Activated T-cell treated with anti-CD3 and anti-CD28 coated beads, Interleukin-2, amount 50 U/mL, for 4 hours (primary cell): ENCODE measurements at regions not wholly inside any gene's neighbourhood (a gene's known extent, or its start where the extent isn't known, plus 50 kb on each side); places are given as distances from the start of the nearest gene placed in this dataset.
"Not testable (repeated sequence)": the region's sequence is repeated elsewhere in the genome, so short reads cannot be mapped to it uniquely, and the experiment has no call there.

ENCODE experiments used
- ATAC-seq, 2 donors: fragments of 200-7000 bp; cut with Tn5 transposase; one replicate each; pipeline ENCODE4 v1.10.0; 2021
- DNase-seq: peaks from one replicate; pipeline ENCODE4 v3.0.0-alpha.2; 2020
- H3K27me3 Mint-ChIP-seq: one replicate; pipeline ENCODE4 v1.8.0; 2021; ENCODE audit warnings: low read depth, mixed read lengths
- H3K36me3 Mint-ChIP-seq: one replicate; pipeline ENCODE4 v1.8.0; 2022; ENCODE audit warnings: mixed read lengths; ENCODE audit not compliant: insufficient read depth
- H3K4me1 Mint-ChIP-seq: one replicate; pipeline ENCODE4 v1.8.0; 2021; ENCODE audit warnings: low read depth, mixed read lengths
- H3K4me3 Mint-ChIP-seq: one replicate; pipeline ENCODE4 v1.8.0; 2021; ENCODE audit warnings: mild to moderate bottlenecking, moderate library complexity, mixed read lengths
- H3K9me3 Mint-ChIP-seq: one replicate; pipeline ENCODE4 v1.8.0; 2021; ENCODE audit warnings: mixed read lengths

DNA sequence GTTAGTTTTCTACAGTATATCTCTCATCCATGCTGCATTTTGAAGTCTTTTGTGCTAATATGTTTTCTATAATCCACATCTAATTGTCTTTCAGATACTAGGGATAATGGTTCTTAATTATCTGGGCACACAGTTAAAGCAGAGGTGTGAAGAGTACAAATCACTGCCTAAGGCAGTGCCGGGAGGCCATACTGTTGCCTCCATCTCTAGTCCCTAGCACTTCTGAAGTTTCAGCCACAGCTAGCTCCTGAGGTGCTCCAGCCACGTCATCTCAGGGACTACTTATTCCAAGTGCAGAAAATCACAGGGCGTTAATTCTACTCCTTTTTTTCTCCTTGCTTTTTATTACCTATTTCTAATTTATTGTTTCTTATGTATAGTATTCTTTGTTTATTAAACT is 760.0 kb upstream of the FAM174A start:
- ATAC-seq: no peak
- Mint-ChIP-seq H3K27me3 (no peaks in the 10 kb centered on the region), H3K4me1 (no peaks in the 10 kb centered on the region), H3K9me3 (no peaks in the 10 kb centered on the region), H3K4me3 (no peak overlapping the region), H3K36me3 (no peaks in the 10 kb centered on the region)
- DNase-seq: no peak

DNA sequence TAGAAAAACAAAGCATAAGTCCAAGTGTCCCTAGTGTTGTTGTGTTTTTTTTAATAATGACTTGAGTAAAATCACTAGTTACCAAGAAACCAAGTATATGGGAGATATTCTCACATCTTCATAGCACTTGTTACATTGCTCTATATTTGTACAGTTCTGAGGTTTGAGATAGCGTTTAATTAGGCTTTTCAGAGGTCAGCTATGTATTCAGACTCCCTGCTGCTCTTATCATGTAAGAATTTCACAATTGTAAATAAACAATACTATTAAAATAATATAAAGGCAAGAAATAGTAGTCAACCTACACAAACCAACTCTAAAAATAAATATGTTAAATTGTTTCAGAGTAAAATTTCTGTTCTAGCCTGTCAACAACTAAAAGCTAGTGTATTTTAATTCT is 761.9 kb upstream of the FAM174A start:
- H3K4me3 Mint-ChIP-seq: no peak overlapping the region
- no peak for DNase-seq
- peaks cover 4% of the 10 kb centered on the region for H3K9me3 Mint-ChIP-seq
- no peaks in the 10 kb centered on the region for H3K4me1 Mint-ChIP-seq
- H3K27me3 Mint-ChIP-seq: no peaks in the 10 kb centered on the region
- no peak for ATAC-seq
- no peaks in the 10 kb centered on the region for H3K36me3 Mint-ChIP-seq

- Mint-ChIP-seq H3K4me3 (no peak overlapping the region), H3K9me3 (peaks cover 4% of the 10 kb centered on the region), H3K36me3 (no peaks in the 10 kb centered on the region), H3K4me1 (no peaks in the 10 kb centered on the region), H3K27me3 (no peaks in the 10 kb centered on the region)
- ATAC-seq: no peak
- DNase-seq: no peak
Measured at GRCh38 chr5:99771296-99771695, 763.9 kb upstream of the FAM174A start.

GRCh38 chr5:99765011-99765410 is 770.2 kb upstream of the FAM174A start:
- DNase-seq: no peak
- H3K4me1 Mint-ChIP-seq: no peaks in the 10 kb centered on the region
- no peaks in the 10 kb centered on the region for H3K27me3 Mint-ChIP-seq
- no peaks in the 10 kb centered on the region for H3K36me3 Mint-ChIP-seq
- H3K4me3 Mint-ChIP-seq: no peak overlapping the region
- peaks cover 8% of the 10 kb centered on the region for H3K9me3 Mint-ChIP-seq
- no peak for ATAC-seq

- no peak overlapping the region for H3K4me3 Mint-ChIP-seq
- peaks cover 4% of the 10 kb centered on the region for H3K9me3 Mint-ChIP-seq
- ATAC-seq (no peak), DNase-seq (no peak)
- H3K27me3 Mint-ChIP-seq: no peaks in the 10 kb centered on the region
- H3K36me3 Mint-ChIP-seq: no peaks in the 10 kb centered on the region
- no peaks in the 10 kb centered on the region for H3K4me1 Mint-ChIP-seq
Measured at GRCh38 chr5:99763021-99763774, 772.0 kb upstream of the FAM174A start.

DNA sequence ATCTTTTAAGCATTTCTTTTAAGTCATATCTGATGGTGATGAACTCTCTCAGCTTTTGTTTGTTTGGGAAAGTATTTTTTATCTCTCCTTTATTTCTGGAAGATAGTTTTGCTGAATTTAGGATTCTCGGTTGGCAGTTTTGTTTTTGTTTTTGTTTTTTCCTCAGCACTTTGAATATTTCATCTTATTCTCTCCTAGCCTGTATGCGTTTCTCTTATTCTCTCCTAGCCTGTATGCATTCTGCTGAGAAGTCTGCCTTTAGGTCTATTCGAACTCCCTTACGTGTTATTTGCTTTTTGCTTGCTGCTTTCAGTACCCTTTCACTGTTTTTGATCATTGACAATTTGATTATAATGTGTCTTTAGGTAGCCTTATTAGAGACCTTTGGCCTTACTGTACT is 787.8 kb upstream of the FAM174A start:
- no peak for DNase-seq
- Mint-ChIP-seq H3K27me3 (no peaks in the 10 kb centered on the region), H3K9me3 (peaks cover 12% of the 10 kb centered on the region), H3K4me3 (no peak overlapping the region), H3K4me1 (no peaks in the 10 kb centered on the region), H3K36me3 (no peaks in the 10 kb centered on the region)
- ATAC-seq: no peak

GRCh38 chr5:99733146-99733545 is 802.0 kb upstream of the FAM174A start:
- not testable (repeated sequence) for H3K4me1 Mint-ChIP-seq, H3K36me3 Mint-ChIP-seq, DNase-seq, ATAC-seq, H3K9me3 Mint-ChIP-seq, H3K27me3 Mint-ChIP-seq, H3K4me3 Mint-ChIP-seq

DNA sequence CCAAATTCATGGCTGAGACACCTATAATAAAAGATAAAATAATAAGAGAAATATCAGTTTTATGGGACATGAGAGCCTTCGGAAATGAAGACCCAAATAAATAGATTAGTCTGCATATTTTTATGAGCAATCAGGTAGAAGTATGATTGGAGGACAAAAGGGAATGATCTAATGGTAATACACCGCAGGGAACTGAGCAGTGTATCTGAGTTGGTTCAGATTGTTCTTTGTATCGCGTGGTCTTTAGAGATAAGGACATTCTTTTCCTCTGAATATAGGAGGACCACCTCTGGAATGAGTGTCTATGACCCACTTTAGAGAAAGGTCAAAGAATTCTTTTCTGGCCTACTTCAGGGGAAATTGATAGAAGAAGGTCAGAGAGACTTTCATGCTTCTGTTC is 801.8 kb upstream of the CHD1 start:
- H3K9me3 Mint-ChIP-seq, ATAC-seq, H3K36me3 Mint-ChIP-seq, H3K4me3 Mint-ChIP-seq, DNase-seq, H3K4me1 Mint-ChIP-seq, H3K27me3 Mint-ChIP-seq: not testable (repeated sequence)

- Mint-ChIP-seq H3K4me3 (no peak overlapping the region), H3K36me3 (no peaks in the 10 kb centered on the region), H3K27me3 (no peaks in the 10 kb centered on the region), H3K4me1 (no peaks in the 10 kb centered on the region), H3K9me3 (peaks cover 3% of the 10 kb centered on the region)
- no peak for DNase-seq
- ATAC-seq: no peak
Measured at GRCh38 chr5:99724732-99725290, 796.0 kb upstream of the CHD1 start.

- H3K9me3 Mint-ChIP-seq: peaks cover 3% of the 10 kb centered on the region
- no peaks in the 10 kb centered on the region for H3K27me3 Mint-ChIP-seq
- no peak for ATAC-seq
- H3K36me3 Mint-ChIP-seq: no peaks in the 10 kb centered on the region
- DNase-seq: no peak
- no peaks in the 10 kb centered on the region for H3K4me1 Mint-ChIP-seq
- H3K4me3 Mint-ChIP-seq: no peak overlapping the region
Measured at GRCh38 chr5:99721506-99721905, 792.7 kb upstream of the CHD1 start.

- Mint-ChIP-seq H3K9me3 (no peaks in the 10 kb centered on the region), H3K36me3 (no peaks in the 10 kb centered on the region), H3K4me1 (no peaks in the 10 kb centered on the region), H3K4me3 (no peak overlapping the region), H3K27me3 (no peaks in the 10 kb centered on the region)
- DNase-seq (no peak), ATAC-seq (no peak)
Measured at GRCh38 chr5:99715921-99716320, 787.1 kb upstream of the CHD1 start.

DNA sequence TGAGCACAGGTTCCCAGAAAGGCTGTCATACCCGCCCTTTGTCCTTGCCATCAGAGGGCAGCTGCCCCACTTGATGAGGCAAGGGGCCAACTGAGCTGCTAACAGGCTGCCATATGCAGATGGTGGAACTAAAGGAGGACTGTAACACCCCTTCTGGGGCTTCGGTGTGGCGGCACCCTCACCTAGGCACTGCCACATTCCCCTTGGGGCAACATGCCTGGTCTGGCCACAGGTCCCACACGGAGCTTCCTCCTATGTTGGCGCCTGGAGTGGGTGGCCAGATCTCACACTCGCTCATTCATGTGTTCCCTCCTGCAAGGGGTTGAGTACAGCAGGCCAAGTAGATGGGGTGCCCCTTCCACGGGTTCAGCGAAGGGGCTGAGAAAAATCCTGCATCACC is 777.4 kb upstream of the CHD1 start:
- H3K4me1 Mint-ChIP-seq: no peaks in the 10 kb centered on the region
- H3K27me3 Mint-ChIP-seq: no peaks in the 10 kb centered on the region
- ATAC-seq: no peak
- H3K9me3 Mint-ChIP-seq: peaks cover 9% of the 10 kb centered on the region
- DNase-seq: no peak
- H3K4me3 Mint-ChIP-seq: no peak overlapping the region
- no peaks in the 10 kb centered on the region for H3K36me3 Mint-ChIP-seq

DNA sequence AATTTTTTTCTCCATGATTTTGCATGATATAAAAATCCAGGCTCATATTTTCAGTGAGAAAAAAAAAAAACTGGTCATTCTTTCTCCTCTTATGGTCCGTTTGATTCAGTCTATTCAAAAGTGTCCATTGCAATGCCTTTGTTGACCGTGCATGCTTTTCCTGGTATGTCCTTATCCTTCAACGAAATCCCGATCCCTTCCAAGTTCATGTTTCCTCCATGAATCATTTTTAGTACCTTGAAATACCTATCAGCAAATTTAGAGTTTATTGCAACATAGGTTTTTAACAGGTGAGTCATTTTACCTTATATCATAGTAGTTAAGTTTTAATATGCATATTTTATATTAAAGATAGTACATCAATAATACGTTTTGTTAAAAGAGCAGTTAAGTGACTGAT is 773.8 kb upstream of the CHD1 start:
- H3K4me3 Mint-ChIP-seq: no peak overlapping the region
- no peaks in the 10 kb centered on the region for H3K4me1 Mint-ChIP-seq
- ATAC-seq (no peak), DNase-seq (no peak)
- H3K27me3 Mint-ChIP-seq: no peaks in the 10 kb centered on the region
- H3K9me3 Mint-ChIP-seq: peaks cover 10% of the 10 kb centered on the region
- H3K36me3 Mint-ChIP-seq: no peaks in the 10 kb centered on the region

DNA sequence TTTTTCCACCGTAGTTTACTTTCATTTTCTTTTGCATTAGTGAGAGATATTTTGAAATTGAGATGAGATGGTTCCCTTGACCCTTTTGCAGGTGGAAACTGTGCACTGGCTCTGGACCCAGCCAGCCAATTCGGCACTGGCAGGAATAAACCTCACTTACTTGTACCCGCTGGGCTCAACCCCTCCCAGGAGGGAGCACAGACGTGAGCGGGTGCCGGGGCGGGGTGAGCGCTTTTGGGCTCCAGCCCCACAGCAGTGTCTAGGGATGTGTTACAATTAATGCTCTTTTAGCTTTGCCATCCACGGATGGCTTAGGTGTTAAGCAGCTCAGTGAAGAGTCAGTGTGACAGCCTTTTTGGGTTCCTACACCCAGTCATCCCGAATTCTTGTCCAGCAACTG is 766.1 kb upstream of the CHD1 start:
- peaks cover 8% of the 10 kb centered on the region for H3K9me3 Mint-ChIP-seq
- H3K4me1 Mint-ChIP-seq: no peaks in the 10 kb centered on the region
- H3K36me3 Mint-ChIP-seq: no peaks in the 10 kb centered on the region
- DNase-seq (no peak), ATAC-seq (peak in 1 of 2 donors; percentile 23)
- H3K4me3 Mint-ChIP-seq: no peak overlapping the region
- no peaks in the 10 kb centered on the region for H3K27me3 Mint-ChIP-seq

- no peak for DNase-seq
- Mint-ChIP-seq H3K27me3 (no peaks in the 10 kb centered on the region), H3K4me1 (no peaks in the 10 kb centered on the region), H3K4me3 (no peak overlapping the region), H3K9me3 (peaks cover 9% of the 10 kb centered on the region), H3K36me3 (no peaks in the 10 kb centered on the region)
- no peak for ATAC-seq
Measured at GRCh38 chr5:99686538-99686937, 757.7 kb upstream of the CHD1 start.
